ENCODE measurements at regions not wholly inside any gene's neighbourhood (a gene's known extent, or its start where the extent isn't known, plus 50 kb on each side); places are given as distances from the start of the nearest gene placed in this dataset.
"Not testable (repeated sequence)": the region's sequence is repeated elsewhere in the genome, so short reads cannot be mapped to it uniquely, and the experiment has no call there.

DNA sequence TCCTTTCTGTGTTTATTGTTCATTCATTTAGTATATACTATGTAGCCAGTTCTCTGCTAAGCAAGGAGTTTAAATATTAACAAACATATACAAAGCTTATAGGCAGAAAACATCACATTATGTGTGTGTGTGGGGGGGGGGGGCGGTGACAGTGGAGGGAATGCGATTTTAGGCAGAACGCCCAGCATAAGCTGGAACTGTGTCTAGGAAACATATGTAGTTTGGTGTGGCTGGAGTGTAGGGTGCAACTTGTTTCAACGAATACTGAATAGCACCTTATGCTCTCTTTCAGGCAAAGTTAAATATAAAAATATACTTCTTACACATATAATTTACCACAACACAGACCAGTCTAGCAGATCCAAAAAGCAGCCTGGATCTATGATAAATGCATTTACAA is 980.6 kb downstream of the SLC6A15 start:
- DNase-seq (ENCODE audit: low read depth in 2 of 2), result no peak

DNA sequence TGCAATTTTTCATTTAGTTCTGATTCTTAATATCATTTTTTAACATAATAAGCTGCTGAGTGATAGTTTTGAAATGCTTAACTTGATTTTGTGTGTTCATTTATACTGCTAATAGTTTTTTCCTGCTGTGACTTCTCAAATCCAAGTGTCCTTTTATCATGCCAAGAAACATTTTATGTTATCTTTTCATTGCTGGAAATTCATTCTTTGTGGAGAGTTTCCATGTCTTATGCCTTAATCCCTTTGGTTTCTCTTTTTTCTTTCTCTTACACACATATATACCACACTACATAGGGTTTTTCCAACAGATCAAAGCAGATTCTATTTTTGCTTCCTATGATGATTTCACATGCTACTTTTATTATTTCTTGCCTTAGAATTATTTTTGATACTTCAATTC is 981.1 kb downstream of the SLC6A15 start:
- no peak for DNase-seq (ENCODE audit: low read depth in 2 of 2)

DNA sequence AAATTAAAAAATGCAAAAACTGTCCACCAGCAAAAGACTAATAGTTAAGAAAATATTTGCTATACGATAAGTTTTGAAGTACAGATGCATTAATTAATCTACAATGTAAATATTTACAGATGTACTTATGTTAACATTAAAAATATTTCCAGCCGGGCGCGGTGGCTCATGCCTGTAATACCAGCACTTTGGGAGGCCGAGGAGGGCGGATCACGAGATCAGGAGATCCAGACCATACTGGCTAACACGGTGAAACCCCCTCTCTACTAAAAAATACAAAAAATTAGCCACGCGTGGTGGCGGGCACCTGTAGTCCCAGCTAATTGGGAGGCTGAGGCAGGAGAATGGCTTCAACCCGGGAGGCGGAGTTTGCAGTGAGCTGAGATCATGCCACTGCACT is 982.8 kb downstream of the SLC6A15 start:
- DNase-seq (ENCODE audit: low read depth in 2 of 2), result not testable (repeated sequence)

- no peak for DNase-seq (ENCODE audit: low read depth in 2 of 2)
These were observed 991.6 kb downstream of the SLC6A15 start for GRCh38 chr12:83920821-83921547.

- DNase-seq (ENCODE audit: low read depth in 2 of 2), result no peak
These were observed 993.5 kb downstream of the SLC6A15 start for GRCh38 chr12:83919081-83919480.

DNA sequence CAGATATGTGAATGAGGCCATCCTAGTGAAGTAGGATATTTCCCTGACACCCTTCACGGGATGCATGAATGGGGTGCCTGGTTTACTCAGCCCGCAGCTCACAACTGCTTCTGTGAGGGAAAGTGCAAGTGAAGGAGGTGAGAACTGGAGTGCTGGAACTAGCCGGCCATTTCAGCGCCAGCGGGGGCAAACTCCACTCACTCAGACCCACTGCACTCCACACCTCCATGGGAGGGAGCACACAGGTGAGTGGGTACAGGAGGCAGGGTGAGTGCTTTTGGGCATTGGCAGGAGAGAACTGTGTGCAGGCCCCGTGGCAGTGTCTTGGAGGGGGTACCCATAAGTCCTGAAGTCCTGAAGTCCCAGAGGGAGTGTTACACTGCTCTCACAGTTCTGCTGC is 1008.4 kb downstream of the SLC6A15 start:
- no peak for DNase-seq (ENCODE audit: low read depth in 2 of 2)

- DNase-seq (ENCODE audit: low read depth in 2 of 2), result no peak
These were observed 1016.2 kb downstream of the SLC6A15 start for GRCh38 chr12:83896416-83896815.

DNA sequence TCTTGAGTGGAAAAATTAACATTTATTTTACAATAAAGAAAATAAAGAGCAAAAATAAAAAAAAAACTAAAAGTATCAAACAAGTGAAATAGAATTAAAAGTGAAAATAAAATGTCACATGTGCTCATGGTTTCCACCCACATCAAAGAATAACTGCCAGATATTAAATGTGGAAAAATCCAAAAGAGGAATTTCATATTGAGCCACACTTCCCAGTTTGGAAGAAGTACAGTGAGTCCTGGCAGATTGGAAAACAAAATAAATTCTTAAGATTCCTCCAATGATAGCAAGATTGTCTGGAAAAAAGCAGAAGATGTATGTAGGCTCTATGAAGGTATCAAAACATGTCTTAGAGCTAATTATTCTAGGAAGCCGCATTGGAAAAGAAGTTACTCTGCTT is 1019.5 kb downstream of the SLC6A15 start:
- no peak for DNase-seq (ENCODE audit: low read depth in 2 of 2)

DNA sequence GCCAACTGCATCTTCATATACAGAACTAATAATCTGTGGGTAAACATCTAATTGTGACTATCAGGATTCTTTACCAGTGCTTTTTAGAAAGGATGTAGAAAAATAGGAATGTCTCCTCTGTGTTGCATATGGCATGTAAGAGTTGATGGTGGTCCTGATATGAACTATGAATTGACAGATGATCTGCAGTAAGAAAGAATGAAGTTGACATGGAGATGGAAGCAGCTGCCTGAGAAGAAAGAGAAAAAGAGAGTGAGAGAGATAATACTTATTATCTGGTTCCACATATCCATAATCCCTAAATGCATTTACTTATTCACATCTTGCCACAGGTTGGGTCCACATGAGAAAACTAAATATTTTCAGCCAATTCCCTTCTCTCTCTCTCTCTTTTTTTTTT is 1022.9 kb downstream of the SLC6A15 start:
- DNase-seq (ENCODE audit: low read depth in 2 of 2), result no peak

GRCh38 chr12:83886479-83886878 is 1026.1 kb downstream of the SLC6A15 start:
- DNase-seq (ENCODE audit: low read depth in 2 of 2), result no peak

DNA sequence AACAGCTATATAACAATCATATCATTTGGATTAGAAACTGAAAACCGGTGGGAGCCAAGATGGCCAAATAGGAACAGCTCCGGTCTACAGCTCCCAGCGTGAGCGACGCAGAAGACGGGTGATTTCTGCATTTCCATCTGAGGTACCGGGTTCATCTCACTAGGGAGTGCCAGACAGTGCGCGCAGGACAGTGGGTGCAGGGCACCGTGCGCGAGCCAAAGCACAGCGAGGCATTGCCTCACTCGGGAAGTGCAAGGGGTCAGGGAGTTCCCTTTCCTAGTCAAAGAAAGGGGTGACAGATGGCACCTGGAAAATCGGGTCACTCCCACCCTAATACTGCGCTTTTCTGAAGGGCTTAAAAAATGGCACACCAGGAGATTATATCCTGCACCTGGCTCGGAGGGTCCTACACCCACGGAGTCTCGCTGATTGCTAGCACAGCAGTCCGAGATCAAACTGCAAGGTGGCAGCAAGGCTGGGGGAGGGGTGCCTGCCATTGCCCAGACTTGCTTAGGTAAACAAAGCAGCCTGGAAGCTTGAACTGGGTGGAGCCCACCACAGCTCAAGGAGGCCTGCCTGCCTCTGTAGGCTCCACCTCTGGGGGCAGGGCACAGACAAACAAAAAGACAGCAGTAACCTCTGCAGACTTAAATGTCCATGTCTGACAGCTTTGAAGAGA is 1041.5 kb downstream of the SLC6A15 start:
- DNase-seq (ENCODE audit: low read depth in 2 of 2), result not testable (repeated sequence)

DNA sequence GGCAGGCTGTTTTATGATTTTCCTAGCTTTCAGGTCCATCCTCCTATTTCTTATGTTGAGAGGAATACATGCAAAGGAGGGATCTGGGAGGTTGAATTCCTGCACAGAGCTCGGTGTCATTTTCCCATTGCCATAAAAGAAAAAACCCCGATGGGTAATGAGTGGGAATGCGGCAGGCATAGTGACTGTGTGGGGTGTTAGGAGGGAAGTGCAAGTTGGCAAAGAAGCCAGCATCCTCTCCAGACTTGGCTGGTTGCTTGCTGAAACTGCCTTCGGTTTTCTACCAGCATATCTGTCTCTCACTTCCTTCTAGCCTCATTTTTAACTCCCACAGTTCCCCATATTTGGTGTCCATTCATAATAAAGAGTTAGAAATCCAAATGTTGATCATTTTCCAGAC is 1046.1 kb downstream of the SLC6A15 start:
- DNase-seq (ENCODE audit: low read depth in 2 of 2), result no peak

DNA sequence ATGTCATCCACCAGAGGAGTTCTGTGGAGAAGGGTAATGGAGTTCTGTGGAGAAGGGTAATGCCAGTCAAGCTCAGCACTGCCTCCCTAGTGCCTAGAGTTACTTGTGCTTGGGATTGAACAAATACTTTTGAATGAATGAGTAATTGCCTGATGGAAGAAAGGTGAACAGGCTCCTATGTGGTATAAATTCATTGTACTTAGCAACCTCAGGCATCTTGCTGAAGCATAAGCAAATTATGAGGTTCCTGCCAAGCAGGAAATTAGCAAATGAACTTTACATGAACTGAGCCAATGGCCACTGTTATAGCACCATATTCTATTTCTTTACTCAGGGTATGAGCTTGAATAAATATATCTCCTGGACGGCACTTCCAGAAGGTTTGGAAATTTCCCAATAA is 1047.2 kb downstream of the SLC6A15 start:
- no peak for DNase-seq (ENCODE audit: low read depth in 2 of 2)

GRCh38 chr12:83864054-83864453 is 1048.5 kb downstream of the SLC6A15 start:
- no peak for DNase-seq (ENCODE audit: low read depth in 2 of 2)

GRCh38 chr12:83859021-83859420 is 1053.6 kb downstream of the SLC6A15 start:
- DNase-seq (ENCODE audit: low read depth in 2 of 2), result no peak

GRCh38 chr12:83856803-83857202 is 1055.8 kb downstream of the SLC6A15 start:
- DNase-seq (ENCODE audit: low read depth in 2 of 2), result no peak

GRCh38 chr12:83850531-83850930 is 1062.1 kb downstream of the SLC6A15 start:
- no peak for DNase-seq (ENCODE audit: low read depth in 2 of 2)

GRCh38 chr12:83848702-83849101 is 1063.9 kb downstream of the SLC6A15 start:
- no peak for DNase-seq (ENCODE audit: low read depth in 2 of 2)

DNA sequence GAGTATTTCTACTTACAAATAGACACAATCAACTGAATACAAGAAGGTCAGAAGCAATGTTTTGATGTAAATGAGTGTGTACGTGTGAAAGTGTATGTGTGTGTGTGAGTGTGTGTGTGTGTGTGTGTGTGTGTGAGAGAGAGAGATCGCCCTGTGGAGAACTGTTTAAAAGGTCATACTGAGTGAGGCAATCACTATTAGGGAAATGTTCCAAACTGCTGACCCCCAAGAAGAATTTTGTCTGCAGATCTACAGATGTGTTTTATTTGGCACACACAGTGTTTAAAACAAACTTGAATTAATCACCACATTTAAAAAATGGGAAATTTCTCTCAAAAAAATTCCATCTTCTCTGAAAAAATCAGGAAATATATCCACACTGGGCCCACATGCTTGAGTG is 1069.1 kb downstream of the SLC6A15 start:
- no peak for DNase-seq (ENCODE audit: low read depth in 2 of 2)

DNA sequence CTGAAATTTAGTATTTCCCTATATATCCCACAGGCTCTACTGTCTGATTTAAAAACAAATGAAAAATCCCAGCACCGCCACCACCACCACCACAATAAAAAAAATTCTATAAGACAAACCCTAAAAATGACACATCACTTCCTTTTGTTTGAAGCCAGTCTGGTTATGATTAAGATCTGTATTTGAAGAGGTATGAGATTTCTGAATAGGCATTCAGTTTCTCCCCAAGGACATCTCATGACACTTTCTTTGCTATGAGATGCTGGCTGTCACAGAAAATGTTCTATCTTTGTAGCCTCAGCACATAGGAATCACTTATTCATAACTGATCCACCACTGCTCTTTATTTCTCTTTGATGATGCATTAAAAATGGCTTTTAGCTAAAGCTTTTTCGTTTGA is 1071.0 kb downstream of the SLC6A15 start:
- no peak for DNase-seq (ENCODE audit: low read depth in 2 of 2)

GRCh38 chr12:83827860-83828259 is 1084.7 kb downstream of the SLC6A15 start:
- DNase-seq (ENCODE audit: low read depth in 2 of 2), result no peak

GRCh38 chr12:83827193-83827592 is 1085.4 kb downstream of the SLC6A15 start:
- no peak for DNase-seq (ENCODE audit: low read depth in 2 of 2)

GRCh38 chr12:83826112-83826511 is 1086.5 kb downstream of the SLC6A15 start:
- peak; percentile 6 to 8 for DNase-seq (ENCODE audit: low read depth in 2 of 2)
